ENCODE measurements at regions not wholly inside any gene's neighbourhood (a gene's known extent, or its start where the extent isn't known, plus 50 kb on each side); places are given as distances from the start of the nearest gene placed in this dataset.
A peak's percentile ranks its signal among the peaks of the same experiment; 100 is the strongest.

- Histone ChIP-seq H3K9me3 (ENCODE audit: insufficient read depth, low read depth, low read length) (peaks cover 5% of the 10 kb centered on the region), H3K4me1 (ENCODE audit: insufficient read depth, low read length) (peaks cover 22% of the 10 kb centered on the region), H3K4me3 (ENCODE audit: insufficient read depth, low read depth, low read length) (no peak overlapping the region), H3K79me2 (ENCODE audit: insufficient read depth, low read length) (no peaks in the 10 kb centered on the region), H3K36me3 (ENCODE audit: insufficient read depth, low read length) (no peaks in the 10 kb centered on the region), H3K4me2 (ENCODE audit: low read length) (no peak overlapping the region), H3K27ac (ENCODE audit: low read depth, low read length) (no peak overlapping the region), H3K27me3 (ENCODE audit: insufficient read depth, low read length) (no peaks in the 10 kb centered on the region), H3K9ac (ENCODE audit: low read length) (no peak overlapping the region), H4K20me1 (ENCODE audit: insufficient read depth, low read length) (no peaks in the 10 kb centered on the region), H2AFZ (ENCODE audit: low read depth, low read length) (no peak overlapping the region)
- Mint-ChIP-seq H3K36me3 (ENCODE audit: low read depth, unreplicated experiment) (peaks cover 2% of the 10 kb centered on the region), H3K27ac (ENCODE audit: unreplicated experiment) (no peak overlapping the region), H3K4me3 (ENCODE audit: unreplicated experiment) (no peak overlapping the region), H3K27me3 (ENCODE audit: low read depth, unreplicated experiment) (no peaks in the 10 kb centered on the region), H3K9me3 (ENCODE audit: unreplicated experiment) (peaks cover 17% of the 10 kb centered on the region), H3K4me1 (ENCODE audit: low read depth, unreplicated experiment) (peaks cover 9% of the 10 kb centered on the region)
- no peak for FAIRE-seq
- no peak for DNase-seq (ENCODE audit: low read depth)
- TF ChIP-seq, protein P1, sequence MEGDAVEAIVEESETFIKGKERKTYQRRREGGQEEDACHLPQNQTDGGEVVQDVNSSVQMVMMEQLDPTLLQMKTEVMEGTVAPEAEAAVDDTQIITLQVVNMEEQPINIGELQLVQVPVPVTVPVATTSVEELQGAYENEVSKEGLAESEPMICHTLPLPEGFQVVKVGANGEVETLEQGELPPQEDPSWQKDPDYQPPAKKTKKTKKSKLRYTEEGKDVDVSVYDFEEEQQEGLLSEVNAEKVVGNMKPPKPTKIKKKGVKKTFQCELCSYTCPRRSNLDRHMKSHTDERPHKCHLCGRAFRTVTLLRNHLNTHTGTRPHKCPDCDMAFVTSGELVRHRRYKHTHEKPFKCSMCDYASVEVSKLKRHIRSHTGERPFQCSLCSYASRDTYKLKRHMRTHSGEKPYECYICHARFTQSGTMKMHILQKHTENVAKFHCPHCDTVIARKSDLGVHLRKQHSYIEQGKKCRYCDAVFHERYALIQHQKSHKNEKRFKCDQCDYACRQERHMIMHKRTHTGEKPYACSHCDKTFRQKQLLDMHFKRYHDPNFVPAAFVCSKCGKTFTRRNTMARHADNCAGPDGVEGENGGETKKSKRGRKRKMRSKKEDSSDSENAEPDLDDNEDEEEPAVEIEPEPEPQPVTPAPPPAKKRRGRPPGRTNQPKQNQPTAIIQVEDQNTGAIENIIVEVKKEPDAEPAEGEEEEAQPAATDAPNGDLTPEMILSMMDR (IDR thresholded peaks at IDR 0.05; ENCODE audit: insufficient read depth, low read depth, low read length), result no peak
- TF ChIP-seq EZH2 (IDR thresholded peaks at IDR 0.05; ENCODE audit: insufficient read depth, low read length), result no peak
Measured at GRCh38 chr14:50022661-50023060, 93.7 kb downstream of the VCPKMT start.

DNA sequence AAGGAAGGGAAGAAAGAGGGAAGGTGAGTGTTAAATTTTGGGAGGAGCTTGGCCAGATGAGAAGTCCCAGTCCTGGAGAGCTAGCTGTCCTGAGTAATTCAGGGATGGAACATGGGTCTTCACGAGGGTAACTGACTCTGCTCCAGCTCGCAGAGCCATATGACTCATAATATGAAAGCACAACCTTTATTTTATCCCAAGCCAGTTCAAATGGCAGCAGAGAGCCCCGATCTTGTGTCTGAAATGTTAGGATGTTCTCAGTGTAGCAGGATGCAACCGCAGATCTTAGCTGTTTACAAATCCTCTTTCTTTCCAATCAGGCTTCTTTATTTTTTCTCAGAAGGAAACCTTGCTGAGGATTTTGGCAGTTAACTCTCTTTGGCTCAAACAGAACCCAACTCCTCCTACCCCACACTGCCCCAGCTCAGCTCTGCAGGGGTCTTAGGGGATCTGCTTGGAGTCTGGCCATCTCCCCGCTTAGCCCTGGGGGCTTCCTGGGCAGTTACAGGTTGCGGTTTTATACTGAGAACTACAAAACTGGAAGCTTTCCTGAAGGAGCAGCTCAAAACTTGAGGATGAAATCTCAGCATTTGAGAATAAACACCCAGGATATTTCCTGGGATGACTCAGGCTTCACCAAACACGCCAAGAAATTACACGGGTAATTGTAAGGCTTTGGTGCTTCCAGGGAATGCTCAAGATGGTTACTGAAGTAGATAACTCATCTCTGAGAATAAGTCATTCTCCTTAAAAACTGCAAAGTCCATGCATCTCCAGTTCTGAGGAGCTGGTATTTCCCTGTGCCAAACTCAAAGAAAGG, 92.5 kb downstream of the VCPKMT start:
- H3K4me3 ChIP-seq (ENCODE audit: insufficient read depth, low read depth, low read length), result peak overlapping the region; percentile 42
- no peak overlapping the region for H3K4me3 Mint-ChIP-seq (ENCODE audit: unreplicated experiment)
- peak overlapping the region; percentile 78 for H3K27ac ChIP-seq (ENCODE audit: low read depth, low read length)

More for the DNA sequence above, 92.5 kb downstream of the VCPKMT start:
- no peak overlapping the region for H3K27ac Mint-ChIP-seq (ENCODE audit: unreplicated experiment)
- peaks cover 3% of the 10 kb centered on the region for H3K27me3 Mint-ChIP-seq (ENCODE audit: low read depth, unreplicated experiment)
- peaks cover under 1% of the 10 kb centered on the region for H3K4me1 Mint-ChIP-seq (ENCODE audit: low read depth, unreplicated experiment)
- Histone ChIP-seq H3K36me3 (ENCODE audit: insufficient read depth, low read length) (no peaks in the 10 kb centered on the region), H3K9ac (ENCODE audit: low read length) (peak overlapping the region; percentile 70), H3K4me1 (ENCODE audit: insufficient read depth, low read length) (peaks cover 14% of the 10 kb centered on the region), H3K9me3 (ENCODE audit: insufficient read depth, low read depth, low read length) (peaks cover 5% of the 10 kb centered on the region), H2AFZ (ENCODE audit: low read depth, low read length) (peak overlapping the region; percentile 57), H3K4me2 (ENCODE audit: low read length) (peak overlapping the region; percentile 80), H3K27me3 (ENCODE audit: insufficient read depth, low read length) (no peaks in the 10 kb centered on the region), H3K79me2 (ENCODE audit: insufficient read depth, low read length) (no peaks in the 10 kb centered on the region), H4K20me1 (ENCODE audit: insufficient read depth, low read length) (no peaks in the 10 kb centered on the region)
- H3K36me3 Mint-ChIP-seq (ENCODE audit: low read depth, unreplicated experiment), result peaks cover 2% of the 10 kb centered on the region
- DNase-seq (ENCODE audit: low read depth), result peak; percentile 89
- FAIRE-seq, result peak; percentile 56
- peaks cover 17% of the 10 kb centered on the region for H3K9me3 Mint-ChIP-seq (ENCODE audit: unreplicated experiment)
- TF ChIP-seq, protein P1 (IDR thresholded peaks at IDR 0.05; ENCODE audit: insufficient read depth, low read depth, low read length), result no peak
- no peak for TF ChIP-seq EZH2 (IDR thresholded peaks at IDR 0.05; ENCODE audit: insufficient read depth, low read length)

All from astrocyte (in vitro differentiated cells and primary cell).